GM19438 (cell line): ENCODE measurements at regions not wholly inside any gene's neighbourhood (a gene's known extent, or its start where the extent isn't known, plus 50 kb on each side); places are given as distances from the start of the nearest gene placed in this dataset.

ENCODE experiments used
- ATAC-seq: cut with Tn5 transposase; IDR thresholded peaks from one replicate; pipeline ENCODE4 v1.9.1; 2021; ENCODE audit warnings: low read depth; ENCODE audit not compliant: unreplicated experiment

- ATAC-seq = no peak
Observed at GRCh38 chr1:119294722-119295121, 73.9 kb upstream of the HAO2 start.

DNA sequence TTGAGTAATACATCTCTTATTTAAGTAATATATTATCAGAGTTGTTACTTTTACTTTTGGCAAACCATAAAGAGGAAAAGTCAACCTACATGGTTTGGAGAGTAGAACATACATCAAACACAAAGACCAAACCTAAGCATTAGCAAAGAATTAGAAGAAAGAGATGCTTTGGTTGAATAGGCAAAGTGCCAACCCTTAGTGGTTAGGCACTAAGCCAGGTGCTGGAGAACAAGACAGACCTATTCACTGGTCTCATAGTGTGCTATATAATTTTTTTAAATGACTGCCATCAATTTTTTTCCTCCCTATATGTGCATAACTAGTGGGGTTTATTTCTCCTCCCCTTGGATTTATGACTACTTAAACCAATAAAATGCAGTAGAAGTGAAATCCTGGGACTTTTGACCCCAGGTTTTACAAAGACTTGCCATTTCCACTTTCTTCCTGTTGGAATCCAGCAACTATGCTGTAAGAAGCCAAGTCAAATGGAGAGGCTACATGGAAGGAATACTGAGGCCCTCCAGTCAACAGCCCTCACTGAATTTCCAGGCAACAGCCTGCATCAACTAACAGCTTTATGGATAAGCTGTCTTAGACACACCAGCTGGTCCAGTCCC lies 69.8 kb upstream of the HAO2 start:
- no peak for ATAC-seq

- ATAC-seq = no peak
Observed at GRCh38 chr1:119302011-119302410, 66.6 kb upstream of the HAO2 start.

DNA sequence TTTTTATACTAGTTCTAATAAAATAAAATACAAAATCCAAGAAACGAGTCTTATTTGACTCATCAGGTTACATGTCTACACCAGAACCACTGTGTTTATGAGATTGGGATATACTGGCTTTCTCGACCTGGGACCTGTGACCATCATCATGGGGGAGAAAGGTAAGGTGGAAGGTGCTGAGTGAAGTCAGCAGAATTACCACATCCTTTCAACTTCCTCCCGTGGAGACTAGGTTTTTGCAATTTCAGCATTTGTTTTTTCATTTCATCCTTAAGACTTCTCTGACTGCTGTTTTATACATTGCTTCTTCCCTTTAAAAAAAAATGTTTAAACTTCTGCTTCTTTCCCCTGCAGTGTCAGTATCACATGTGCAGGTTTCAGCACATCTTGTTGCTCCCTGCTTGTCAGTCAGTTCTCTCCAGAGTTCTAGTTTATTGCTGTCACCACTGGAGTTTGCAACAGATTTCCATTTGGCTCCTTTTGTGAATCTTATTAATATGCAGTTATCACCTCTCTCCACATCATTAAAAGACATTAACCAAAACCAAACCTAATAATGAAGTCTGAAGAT lies 60.4 kb upstream of the HAO2 start:
- ATAC-seq = no peak

GRCh38 chr1:119308806-119309205 lies 59.8 kb upstream of the HAO2 start:
- ATAC-seq = no peak

DNA sequence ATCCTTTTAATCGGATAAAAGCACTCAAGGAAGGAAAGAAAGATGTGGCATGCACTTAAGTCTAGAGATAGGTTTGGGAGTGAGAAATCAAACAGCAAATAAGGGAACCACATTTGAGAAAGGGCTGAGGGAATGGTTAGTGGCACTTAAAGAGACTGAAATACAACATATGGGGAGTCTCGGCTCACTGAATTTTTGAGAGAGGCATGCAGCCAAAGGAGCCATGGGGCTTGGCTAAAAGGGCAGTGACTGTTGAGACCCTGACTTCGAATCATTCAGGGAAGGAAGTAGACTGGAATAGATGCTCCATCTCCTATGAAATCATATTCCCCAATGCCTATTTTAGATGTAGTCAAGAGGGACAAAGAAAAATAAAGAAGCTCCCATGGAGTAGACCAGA lies 58.3 kb upstream of the HAO2 start:
- ATAC-seq = no peak

GRCh38 chr1:119312500-119312899 lies 56.1 kb upstream of the HAO2 start:
- ATAC-seq = no peak

DNA sequence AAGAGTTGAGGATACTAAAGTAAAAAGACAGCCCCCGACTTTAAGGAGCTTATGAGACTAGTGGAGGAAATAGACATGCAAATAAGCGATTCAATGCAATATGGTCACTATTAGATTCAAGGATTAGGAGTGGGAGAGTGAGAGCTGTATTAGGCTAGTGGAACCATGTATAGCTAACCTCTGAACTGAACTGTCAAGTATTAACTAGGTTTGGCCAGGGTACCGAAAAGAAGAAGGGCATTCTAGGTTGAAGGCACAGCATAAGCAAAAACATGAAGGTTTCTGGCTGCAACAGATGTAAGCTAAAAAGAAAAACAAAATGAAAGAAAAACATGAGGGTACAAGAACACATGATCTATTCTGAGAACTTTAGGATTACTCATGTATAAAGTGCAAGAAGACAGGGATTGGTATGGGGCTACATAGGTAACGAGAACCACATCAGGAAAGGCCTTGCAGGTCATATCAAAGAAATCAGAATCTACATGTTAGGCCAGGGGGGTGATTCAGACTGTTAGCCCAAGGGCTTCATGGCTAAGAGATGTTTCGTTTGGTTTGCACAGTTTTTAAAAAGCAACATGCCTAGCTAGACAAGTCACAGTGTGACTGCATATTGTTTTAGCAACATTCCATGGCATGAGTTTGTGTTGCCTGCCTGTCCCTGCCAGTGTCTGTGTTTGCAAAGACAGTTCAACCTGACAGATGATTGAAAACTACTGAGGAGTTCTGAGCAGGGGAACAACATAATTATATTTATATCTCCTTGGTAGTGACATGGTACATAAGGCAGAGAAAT lies 54.4 kb upstream of the HAO2 start:
- no peak for ATAC-seq

GRCh38 chr1:119316870-119317416 lies 51.6 kb upstream of the HAO2 start:
- no peak for ATAC-seq

GRCh38 chr1:119318466-119319309 lies 49.9 kb upstream of the HAO2 start:
- no peak for ATAC-seq
